DOHH2 (cell line): ENCODE measurements at regions not wholly inside any gene's neighbourhood (a gene's known extent, or its start where the extent isn't known, plus 50 kb on each side); places are given as distances from the start of the nearest gene placed in this dataset.

ENCODE experiments used
- H3F3A ChIP-seq: fragments of 200-600 bp; sonication (generic), shearing (Covaris generic); 2 replicates; pipeline ENCODE4 v1.6.0; 2016; ENCODE audit warnings: antibody characterized with exemption, mild to moderate bottlenecking; ENCODE audit not compliant: control insufficient read depth, insufficient read depth
- H3K27ac ChIP-seq: fragments of 200-600 bp; sonication (generic); 2 replicates; pipeline ENCODE4 v1.5.1; 2014; ENCODE audit warnings: low read depth, mild to moderate bottlenecking, low read length, moderate library complexity
- H3K27me3 ChIP-seq: fragments of 200-600 bp; sonication (generic); 2 replicates; pipeline ENCODE4 v1.6.1; 2014; ENCODE audit warnings: mild to moderate bottlenecking, low read length, mixed read lengths; ENCODE audit not compliant: control insufficient read depth
- H3K36me3 ChIP-seq: fragments of 200-600 bp; sonication (generic); 2 replicates; pipeline ENCODE4 v1.6.1; 2014; ENCODE audit warnings: mild to moderate bottlenecking, low read length, moderate library complexity, mixed read lengths; ENCODE audit not compliant: control insufficient read depth
- H3K4me1 ChIP-seq: fragments of 200-600 bp; sonication (generic); 2 replicates; pipeline ENCODE4 v1.6.1; 2014; ENCODE audit warnings: mild to moderate bottlenecking, low read length, mixed read lengths; ENCODE audit not compliant: control insufficient read depth
- H3K4me2 ChIP-seq: fragments of 200-600 bp; sonication (generic); 2 replicates; pipeline ENCODE4 v1.6.0; 2014; ENCODE audit warnings: mild to moderate bottlenecking, low read length, moderate library complexity
- H3K4me3 ChIP-seq: fragments of 200-600 bp; sonication (generic); 2 replicates; pipeline ENCODE4 v1.5.1; 2014; ENCODE audit warnings: mild to moderate bottlenecking, low read length, mixed read lengths
- H3K79me2 ChIP-seq: fragments of 200-600 bp; sonication (generic); 2 replicates; pipeline ENCODE4 v1.6.1; 2014; ENCODE audit warnings: mild to moderate bottlenecking, low read length, mixed read lengths; ENCODE audit not compliant: control insufficient read depth
- H3K9me2 ChIP-seq: fragments of 200-600 bp; sonication (generic); replicated peaks from 2 replicates; pipeline ENCODE4 v1.6.1; 2014; ENCODE audit warnings: mild to moderate bottlenecking, low read length, mixed read lengths; ENCODE audit not compliant: control insufficient read depth
- H3K9me3 ChIP-seq: fragments of 200-600 bp; sonication (generic); 2 replicates; pipeline ENCODE4 v1.6.1; 2014; ENCODE audit warnings: antibody characterized with exemption, low read length, mixed read lengths; ENCODE audit not compliant: control insufficient read depth, insufficient read depth
- H4K20me1 ChIP-seq: fragments of 200-600 bp; sonication (generic); 2 replicates; pipeline ENCODE4 v1.6.0; 2014; ENCODE audit warnings: low read depth, mild to moderate bottlenecking, antibody characterized with exemption, low read length, moderate library complexity; ENCODE audit not compliant: control insufficient read depth, insufficient read depth
- CTCF ChIP-seq: fragments of 200-600 bp; sonication (generic); IDR thresholded peaks from one replicate; pipeline ENCODE4 v1.5.1; 2014; ENCODE audit warnings: antibody characterized with exemption, mild to moderate bottlenecking, low read depth, low read length; ENCODE audit not compliant: poor library complexity, severe bottlenecking
- EZH2phosphoT487 ChIP-seq: fragments of 200-600 bp; sonication (generic); IDR thresholded peaks from 2 replicates; pipeline ENCODE4 v1.6.1; 2017; ENCODE audit warnings: borderline replicate concordance, mild to moderate bottlenecking, antibody characterized with exemption, low read length, moderate library complexity, mixed read lengths

- TF ChIP-seq CTCF, result no peak
- TF ChIP-seq EZH2phosphoT487, result no peak
- no peak overlapping the region for H3K4me2 ChIP-seq
- no peaks in the 10 kb centered on the region for H3K27me3 ChIP-seq
- H3K79me2 ChIP-seq, result no peaks in the 10 kb centered on the region
- 0 out of 2 replicates have a peak, but pooled peaks cover 3% of the 10 kb centered on the region for H3K9me3 ChIP-seq
- no peaks in the 10 kb centered on the region for H3K36me3 ChIP-seq
- no peak overlapping the region for H3K27ac ChIP-seq
- H3K4me1 ChIP-seq, result peaks cover 28% of the 10 kb centered on the region
- no peaks in the 10 kb centered on the region for H3F3A ChIP-seq
- no peaks in the 10 kb centered on the region for H3K9me2 ChIP-seq
- H4K20me1 ChIP-seq, result no peaks in the 10 kb centered on the region
- no peak overlapping the region for H3K4me3 ChIP-seq
Observed at GRCh38 chr4:33188733-33189132, 2468.6 kb downstream of the PCDH7 start.

- H3K9me3 ChIP-seq, result 0 out of 2 replicates have a peak, but pooled peaks cover 3% of the 10 kb centered on the region
- H3K4me3 ChIP-seq, result no peak overlapping the region
- no peaks in the 10 kb centered on the region for H3K36me3 ChIP-seq
- H3K9me2 ChIP-seq, result no peaks in the 10 kb centered on the region
- H3K79me2 ChIP-seq, result no peaks in the 10 kb centered on the region
- TF ChIP-seq CTCF (no peak), EZH2phosphoT487 (no peak)
- H3K4me2 ChIP-seq, result no peak overlapping the region
- peaks cover 24% of the 10 kb centered on the region for H3K4me1 ChIP-seq
- H3K27me3 ChIP-seq, result no peaks in the 10 kb centered on the region
- no peaks in the 10 kb centered on the region for H3F3A ChIP-seq
- H4K20me1 ChIP-seq, result no peaks in the 10 kb centered on the region
- no peak overlapping the region for H3K27ac ChIP-seq
Observed at GRCh38 chr4:33189169-33189568, 2469.0 kb downstream of the PCDH7 start.

- Histone ChIP-seq H3K4me3 (no peak overlapping the region), H4K20me1 (no peaks in the 10 kb centered on the region), H3K36me3 (no peaks in the 10 kb centered on the region), H3K9me2 (no peaks in the 10 kb centered on the region), H3K4me2 (no peak overlapping the region), H3K4me1 (no peaks in the 10 kb centered on the region), H3K79me2 (no peaks in the 10 kb centered on the region), H3K27ac (no peak overlapping the region), H3F3A (no peaks in the 10 kb centered on the region), H3K9me3 (0 out of 2 replicates have a peak, but pooled peaks cover 1% of the 10 kb centered on the region), H3K27me3 (no peaks in the 10 kb centered on the region)
- TF ChIP-seq CTCF (no peak), EZH2phosphoT487 (no peak)
Observed at GRCh38 chr4:33193109-33193508, 2472.9 kb downstream of the PCDH7 start.

GRCh38 chr4:33200377-33200776 lies 2480.2 kb downstream of the PCDH7 start:
- H3K36me3 ChIP-seq, result no peaks in the 10 kb centered on the region
- TF ChIP-seq CTCF (no peak), EZH2phosphoT487 (no peak)
- H3K27ac ChIP-seq, result no peak overlapping the region
- H3F3A ChIP-seq, result no peaks in the 10 kb centered on the region
- H4K20me1 ChIP-seq, result no peaks in the 10 kb centered on the region
- H3K4me2 ChIP-seq, result no peak overlapping the region
- H3K79me2 ChIP-seq, result no peaks in the 10 kb centered on the region
- no peaks in the 10 kb centered on the region for H3K27me3 ChIP-seq
- no peaks in the 10 kb centered on the region for H3K4me1 ChIP-seq
- H3K9me3 ChIP-seq, result no peaks in the 10 kb centered on the region
- no peak overlapping the region for H3K4me3 ChIP-seq
- no peaks in the 10 kb centered on the region for H3K9me2 ChIP-seq
